ENCODE measurements at regions not wholly inside any gene's neighbourhood (a gene's known extent, or its start where the extent isn't known, plus 50 kb on each side); places are given as distances from the start of the nearest gene placed in this dataset.

DNA sequence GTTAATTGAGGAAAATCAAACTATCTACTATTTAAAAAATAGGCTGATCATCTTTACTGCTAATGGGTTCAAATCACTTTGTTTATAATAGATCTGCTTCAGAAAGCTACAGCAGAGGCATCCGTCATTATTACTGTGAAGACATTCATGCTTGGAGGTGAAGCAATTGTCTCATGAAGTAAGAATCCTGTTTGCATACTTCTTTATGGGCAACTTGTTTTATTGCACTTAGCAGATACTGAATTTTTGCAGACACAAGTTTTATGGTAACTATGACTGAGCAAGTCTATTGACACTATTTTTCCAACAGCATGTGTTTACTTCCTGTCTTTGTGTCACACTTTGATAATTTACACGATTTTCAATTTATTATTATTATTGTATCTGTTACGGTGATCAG lies 573.9 kb downstream of the RFPL4B start (continued):
- TF ChIP-seq, protein P1, sequence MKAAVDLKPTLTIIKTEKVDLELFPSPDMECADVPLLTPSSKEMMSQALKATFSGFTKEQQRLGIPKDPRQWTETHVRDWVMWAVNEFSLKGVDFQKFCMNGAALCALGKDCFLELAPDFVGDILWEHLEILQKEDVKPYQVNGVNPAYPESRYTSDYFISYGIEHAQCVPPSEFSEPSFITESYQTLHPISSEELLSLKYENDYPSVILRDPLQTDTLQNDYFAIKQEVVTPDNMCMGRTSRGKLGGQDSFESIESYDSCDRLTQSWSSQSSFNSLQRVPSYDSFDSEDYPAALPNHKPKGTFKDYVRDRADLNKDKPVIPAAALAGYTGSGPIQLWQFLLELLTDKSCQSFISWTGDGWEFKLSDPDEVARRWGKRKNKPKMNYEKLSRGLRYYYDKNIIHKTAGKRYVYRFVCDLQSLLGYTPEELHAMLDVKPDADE (IDR thresholded peaks at IDR 0.05): no peak
- no peak for TF ChIP-seq NANOG (IDR thresholded peaks at IDR 0.05; ENCODE audit: borderline replicate concordance)

DNA sequence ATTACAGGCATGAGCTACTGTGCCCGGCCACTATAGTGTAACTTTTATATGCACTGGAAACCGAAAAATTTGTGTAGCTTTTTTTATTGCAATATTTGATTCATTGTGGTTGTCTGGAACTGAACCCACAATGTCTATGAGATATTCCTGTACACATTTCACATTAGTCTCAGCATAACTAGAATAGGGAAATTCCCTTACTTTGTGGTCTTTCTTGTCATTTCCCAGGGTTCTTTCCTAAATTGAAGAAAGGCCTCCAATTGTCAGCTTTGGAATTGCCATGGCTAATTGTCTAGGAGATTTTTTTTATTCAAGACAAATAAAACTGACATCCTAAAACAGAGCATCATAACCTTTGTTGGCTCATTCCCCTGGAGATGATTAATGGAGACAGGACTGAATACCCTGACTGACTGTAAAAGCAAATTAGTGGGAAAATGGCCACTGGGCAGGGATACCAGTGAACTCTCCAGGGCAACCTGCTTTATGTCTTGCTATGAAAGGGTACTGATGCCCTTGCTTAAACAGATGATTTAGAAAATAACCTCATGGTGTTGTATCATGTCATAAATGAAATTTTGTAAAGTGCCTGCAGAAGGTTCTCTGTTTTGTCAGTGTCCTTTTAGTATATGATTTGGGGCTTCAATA lies 576.9 kb downstream of the RFPL4B start:
- no peak overlapping the region for H3K4me3 ChIP-seq
- H3K9me2 ChIP-seq (ENCODE audit: insufficient read depth): peaks cover 6% of the 10 kb centered on the region; the same call in 1 of the 2 replicates
- no peaks in the 10 kb centered on the region for H3F3A ChIP-seq (replicated peaks; ENCODE audit: low read depth)
- H3K27ac Mint-ChIP-seq: no peak overlapping the region
- H3K4me1 ChIP-seq (ENCODE audit: insufficient read depth): peaks cover 2% of the 10 kb centered on the region; the same call in 1 of the 2 replicates
- H3K9me3 Mint-ChIP-seq: peaks cover 15% of the 10 kb centered on the region
- ATAC-seq (no peak), DNase-seq (ENCODE audit: low spot score) (no peak)
- no peaks in the 10 kb centered on the region for H3K36me3 ChIP-seq (ENCODE audit: insufficient read depth)
- H2AFZ ChIP-seq: no peak overlapping the region
- no peaks in the 10 kb centered on the region for H4K20me1 ChIP-seq (replicated peaks; ENCODE audit: insufficient read depth)
- H3K27me3 Mint-ChIP-seq (ENCODE audit: insufficient read depth, low read depth, poor library complexity): no peaks in the 10 kb centered on the region
- peaks cover 5% of the 10 kb centered on the region; the same call in 1 of the 3 replicates for H3K4me1 Mint-ChIP-seq
- H3K4me2 ChIP-seq: no peak overlapping the region
- H3K79me2 ChIP-seq (replicated peaks; ENCODE audit: insufficient read depth): no peaks in the 10 kb centered on the region
- H3K27ac ChIP-seq (ENCODE audit: low read depth): no peak overlapping the region
- H3K4me3 Mint-ChIP-seq: no peak overlapping the region
- H3K36me3 Mint-ChIP-seq (ENCODE audit: low read depth): peaks cover 20% of the 10 kb centered on the region
- no peaks in the 10 kb centered on the region for H3K27me3 ChIP-seq (ENCODE audit: insufficient read depth)
- TF ChIP-seq STAT1 (IDR thresholded peaks at IDR 0.05; ENCODE audit: unreplicated experiment) (no peak), EZH2 (IDR thresholded peaks at IDR 0.05; ENCODE audit: low read depth, unreplicated experiment) (no peak), NANOG (IDR thresholded peaks at IDR 0.05; ENCODE audit: borderline replicate concordance) (no peak), EZH2phosphoT487 (IDR thresholded peaks at IDR 0.05; ENCODE audit: unreplicated experiment) (no peak), CREB1 (CRISPR knock-in tag; IDR thresholded peaks at IDR 0.05; ENCODE audit: low read depth) (no peak), ZNF114 (CRISPR knock-in tag; IDR thresholded peaks at IDR 0.05) (no peak), JUNB (IDR thresholded peaks at IDR 0.05; ENCODE audit: unreplicated experiment) (no peak), ZNF331 (CRISPR knock-in tag; IDR thresholded peaks at IDR 0.05; ENCODE audit: low read depth) (no peak), POLR2AphosphoS5 (IDR thresholded peaks at IDR 0.05; ENCODE audit: low read depth) (no peak)
- TF ChIP-seq, protein P2, sequence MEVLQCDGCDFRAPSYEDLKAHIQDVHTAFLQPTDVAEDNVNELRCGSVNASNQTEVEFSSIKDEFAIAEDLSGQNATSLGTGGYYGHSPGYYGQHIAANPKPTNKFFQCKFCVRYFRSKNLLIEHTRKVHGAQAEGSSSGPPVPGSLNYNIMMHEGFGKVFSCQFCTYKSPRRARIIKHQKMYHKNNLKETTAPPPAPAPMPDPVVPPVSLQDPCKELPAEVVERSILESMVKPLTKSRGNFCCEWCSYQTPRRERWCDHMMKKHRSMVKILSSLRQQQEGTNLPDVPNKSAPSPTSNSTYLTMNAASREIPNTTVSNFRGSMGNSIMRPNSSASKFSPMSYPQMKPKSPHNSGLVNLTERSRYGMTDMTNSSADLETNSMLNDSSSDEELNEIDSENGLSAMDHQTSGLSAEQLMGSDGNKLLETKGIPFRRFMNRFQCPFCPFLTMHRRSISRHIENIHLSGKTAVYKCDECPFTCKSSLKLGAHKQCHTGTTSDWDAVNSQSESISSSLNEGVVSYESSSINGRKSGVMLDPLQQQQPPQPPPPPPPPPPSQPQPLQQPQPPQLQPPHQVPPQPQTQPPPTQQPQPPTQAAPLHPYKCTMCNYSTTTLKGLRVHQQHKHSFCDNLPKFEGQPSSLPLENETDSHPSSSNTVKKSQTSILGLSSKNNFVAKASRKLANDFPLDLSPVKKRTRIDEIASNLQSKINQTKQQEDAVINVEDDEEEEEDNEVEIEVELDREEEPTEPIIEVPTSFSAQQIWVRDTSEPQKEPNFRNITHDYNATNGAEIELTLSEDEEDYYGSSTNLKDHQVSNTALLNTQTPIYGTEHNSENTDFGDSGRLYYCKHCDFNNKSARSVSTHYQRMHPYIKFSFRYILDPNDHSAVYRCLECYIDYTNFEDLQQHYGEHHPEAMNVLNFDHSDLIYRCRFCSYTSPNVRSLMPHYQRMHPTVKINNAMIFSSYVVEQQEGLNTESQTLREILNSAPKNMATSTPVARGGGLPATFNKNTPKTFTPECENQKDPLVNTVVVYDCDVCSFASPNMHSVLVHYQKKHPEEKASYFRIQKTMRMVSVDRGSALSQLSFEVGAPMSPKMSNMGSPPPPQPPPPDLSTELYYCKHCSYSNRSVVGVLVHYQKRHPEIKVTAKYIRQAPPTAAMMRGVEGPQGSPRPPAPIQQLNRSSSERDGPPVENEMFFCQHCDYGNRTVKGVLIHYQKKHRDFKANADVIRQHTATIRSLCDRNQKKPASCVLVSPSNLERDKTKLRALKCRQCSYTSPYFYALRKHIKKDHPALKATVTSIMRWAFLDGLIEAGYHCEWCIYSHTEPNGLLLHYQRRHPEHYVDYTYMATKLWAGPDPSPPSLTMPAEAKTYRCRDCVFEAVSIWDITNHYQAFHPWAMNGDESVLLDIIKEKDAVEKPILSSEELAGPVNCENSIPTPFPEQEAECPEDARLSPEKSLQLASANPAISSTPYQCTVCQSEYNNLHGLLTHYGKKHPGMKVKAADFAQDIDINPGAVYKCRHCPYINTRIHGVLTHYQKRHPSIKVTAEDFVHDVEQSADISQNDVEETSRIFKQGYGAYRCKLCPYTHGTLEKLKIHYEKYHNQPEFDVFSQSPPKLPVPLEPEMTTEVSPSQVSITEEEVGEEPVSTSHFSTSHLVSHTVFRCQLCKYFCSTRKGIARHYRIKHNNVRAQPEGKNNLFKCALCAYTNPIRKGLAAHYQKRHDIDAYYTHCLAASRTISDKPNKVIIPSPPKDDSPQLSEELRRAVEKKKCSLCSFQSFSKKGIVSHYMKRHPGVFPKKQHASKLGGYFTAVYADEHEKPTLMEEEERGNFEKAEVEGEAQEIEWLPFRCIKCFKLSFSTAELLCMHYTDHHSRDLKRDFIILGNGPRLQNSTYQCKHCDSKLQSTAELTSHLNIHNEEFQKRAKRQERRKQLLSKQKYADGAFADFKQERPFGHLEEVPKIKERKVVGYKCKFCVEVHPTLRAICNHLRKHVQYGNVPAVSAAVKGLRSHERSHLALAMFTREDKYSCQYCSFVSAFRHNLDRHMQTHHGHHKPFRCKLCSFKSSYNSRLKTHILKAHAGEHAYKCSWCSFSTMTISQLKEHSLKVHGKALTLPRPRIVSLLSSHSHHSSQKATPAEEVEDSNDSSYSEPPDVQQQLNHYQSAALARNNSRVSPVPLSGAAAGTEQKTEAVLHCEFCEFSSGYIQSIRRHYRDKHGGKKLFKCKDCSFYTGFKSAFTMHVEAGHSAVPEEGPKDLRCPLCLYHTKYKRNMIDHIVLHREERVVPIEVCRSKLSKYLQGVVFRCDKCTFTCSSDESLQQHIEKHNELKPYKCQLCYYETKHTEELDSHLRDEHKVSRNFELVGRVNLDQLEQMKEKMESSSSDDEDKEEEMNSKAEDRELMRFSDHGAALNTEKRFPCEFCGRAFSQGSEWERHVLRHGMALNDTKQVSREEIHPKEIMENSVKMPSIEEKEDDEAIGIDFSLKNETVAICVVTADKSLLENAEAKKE (CRISPR knock-in tag; IDR thresholded peaks at IDR 0.05): no peak
- TF ChIP-seq, protein P1 (IDR thresholded peaks at IDR 0.05): no peak
- TF ChIP-seq, protein P3, sequence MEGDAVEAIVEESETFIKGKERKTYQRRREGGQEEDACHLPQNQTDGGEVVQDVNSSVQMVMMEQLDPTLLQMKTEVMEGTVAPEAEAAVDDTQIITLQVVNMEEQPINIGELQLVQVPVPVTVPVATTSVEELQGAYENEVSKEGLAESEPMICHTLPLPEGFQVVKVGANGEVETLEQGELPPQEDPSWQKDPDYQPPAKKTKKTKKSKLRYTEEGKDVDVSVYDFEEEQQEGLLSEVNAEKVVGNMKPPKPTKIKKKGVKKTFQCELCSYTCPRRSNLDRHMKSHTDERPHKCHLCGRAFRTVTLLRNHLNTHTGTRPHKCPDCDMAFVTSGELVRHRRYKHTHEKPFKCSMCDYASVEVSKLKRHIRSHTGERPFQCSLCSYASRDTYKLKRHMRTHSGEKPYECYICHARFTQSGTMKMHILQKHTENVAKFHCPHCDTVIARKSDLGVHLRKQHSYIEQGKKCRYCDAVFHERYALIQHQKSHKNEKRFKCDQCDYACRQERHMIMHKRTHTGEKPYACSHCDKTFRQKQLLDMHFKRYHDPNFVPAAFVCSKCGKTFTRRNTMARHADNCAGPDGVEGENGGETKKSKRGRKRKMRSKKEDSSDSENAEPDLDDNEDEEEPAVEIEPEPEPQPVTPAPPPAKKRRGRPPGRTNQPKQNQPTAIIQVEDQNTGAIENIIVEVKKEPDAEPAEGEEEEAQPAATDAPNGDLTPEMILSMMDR (conservative IDR thresholded peaks at IDR 0.05; ENCODE audit: low read depth in 2 of 2): no peak
